Left kidney (tissue), 1 donor: ENCODE measurements at regions not wholly inside any gene's neighbourhood (a gene's known extent, or its start where the extent isn't known, plus 50 kb on each side); places are given as distances from the start of the nearest gene placed in this dataset.

Experiments
- DNase-seq: peaks from one replicate; pipeline ENCODE4 v3.0.0-alpha.2; 2013

DNA sequence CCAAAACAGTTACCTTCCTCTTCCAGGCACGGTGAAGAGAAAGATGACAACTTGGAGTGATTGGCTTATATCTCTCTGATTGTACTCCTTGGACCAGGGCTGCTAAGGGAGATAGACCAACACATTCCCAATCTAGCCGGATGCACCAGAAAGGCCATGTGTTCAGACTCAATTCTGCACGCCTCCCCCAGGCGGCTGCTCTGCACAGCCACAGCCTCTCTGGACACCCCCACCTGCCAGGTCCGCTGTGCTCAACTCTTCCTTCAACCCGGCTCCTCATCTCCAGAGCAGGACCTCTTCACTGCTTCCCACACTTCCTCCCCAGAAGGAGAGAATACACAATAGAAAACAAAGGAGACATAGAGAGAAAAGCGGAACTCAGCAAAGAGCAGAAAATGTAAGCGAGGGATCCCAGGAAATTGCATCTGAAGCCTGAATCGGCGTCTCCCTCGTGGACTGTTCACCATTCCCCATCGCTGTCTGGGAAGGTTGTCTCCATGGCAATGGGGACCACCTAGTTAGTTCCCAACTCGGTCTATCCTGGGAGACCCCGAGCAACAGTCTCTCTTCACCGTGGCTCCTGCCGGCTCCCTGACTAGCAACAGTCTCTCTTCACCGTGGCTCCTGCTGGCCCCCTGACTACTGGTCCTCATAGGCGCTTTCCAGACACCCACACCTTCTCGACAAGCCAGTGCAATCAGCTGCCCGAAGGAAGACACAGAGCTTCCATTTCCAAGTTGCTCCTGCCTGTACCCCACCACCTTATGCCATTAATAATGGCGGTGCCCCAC, 361.7 kb upstream of the MYT1L start:
- DNase-seq: no peak

GRCh38 chr2:2691419-2691818, 360.3 kb upstream of the MYT1L start:
- no peak for DNase-seq

DNA sequence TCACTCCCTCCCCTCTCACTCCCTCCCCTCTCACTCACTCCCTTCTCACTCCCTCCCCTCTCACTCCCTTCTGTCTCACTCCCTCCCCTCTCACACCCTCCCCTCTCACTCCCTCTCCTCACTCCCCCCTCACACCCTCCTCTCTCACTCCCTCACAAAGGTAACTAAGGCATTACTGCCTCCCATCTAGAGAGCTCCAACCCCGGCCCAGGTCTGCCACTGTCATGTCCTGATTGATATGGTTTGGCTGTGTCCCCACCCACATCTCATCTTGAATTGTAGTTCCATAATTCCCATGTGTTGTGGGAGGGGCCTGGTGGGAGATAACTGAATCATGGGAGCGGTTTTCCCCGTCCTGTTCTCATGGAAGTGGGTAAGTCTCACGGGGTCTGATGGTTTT, 359.9 kb upstream of the MYT1L start:
- no peak for DNase-seq

DNA sequence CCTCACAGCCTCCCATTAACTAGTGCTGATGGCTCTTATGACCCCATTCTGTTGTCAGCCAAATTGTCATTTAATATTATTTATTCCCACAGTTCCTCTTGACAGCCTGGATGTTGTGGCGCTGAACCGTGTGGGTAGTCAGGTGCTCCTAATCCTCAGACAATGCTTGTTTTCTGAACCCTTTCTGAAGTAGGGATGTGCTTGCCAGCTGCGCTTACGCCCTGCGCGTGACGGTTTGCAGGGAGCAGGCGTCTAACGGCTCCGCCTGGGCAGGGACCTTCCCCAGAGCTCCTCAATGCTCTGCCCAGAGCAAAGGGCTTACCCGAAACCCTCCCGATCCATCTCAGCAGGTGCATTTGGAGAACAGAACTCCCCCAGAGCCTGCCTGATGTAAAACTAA, 358.2 kb upstream of the MYT1L start:
- no peak for DNase-seq

DNA sequence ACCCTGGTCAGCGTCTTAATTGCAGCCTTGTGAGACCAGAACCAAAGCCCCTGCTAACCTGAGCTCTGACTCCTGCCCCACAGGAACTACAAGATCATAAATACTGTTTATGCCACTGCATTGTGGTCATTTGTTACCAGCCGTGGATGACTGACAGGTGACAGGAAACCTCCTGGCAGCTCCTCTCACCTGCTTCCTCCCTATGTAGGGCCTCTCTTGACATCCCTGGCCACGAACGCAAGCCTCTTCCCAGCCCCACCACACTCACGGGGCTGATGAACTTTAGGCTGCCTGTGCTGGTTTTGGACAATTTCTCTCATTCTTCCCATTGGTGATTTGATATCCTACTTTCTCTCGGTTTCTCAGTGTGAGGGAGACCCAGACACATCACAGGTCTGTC, 357.2 kb upstream of the MYT1L start:
- DNase-seq: no peak

DNA sequence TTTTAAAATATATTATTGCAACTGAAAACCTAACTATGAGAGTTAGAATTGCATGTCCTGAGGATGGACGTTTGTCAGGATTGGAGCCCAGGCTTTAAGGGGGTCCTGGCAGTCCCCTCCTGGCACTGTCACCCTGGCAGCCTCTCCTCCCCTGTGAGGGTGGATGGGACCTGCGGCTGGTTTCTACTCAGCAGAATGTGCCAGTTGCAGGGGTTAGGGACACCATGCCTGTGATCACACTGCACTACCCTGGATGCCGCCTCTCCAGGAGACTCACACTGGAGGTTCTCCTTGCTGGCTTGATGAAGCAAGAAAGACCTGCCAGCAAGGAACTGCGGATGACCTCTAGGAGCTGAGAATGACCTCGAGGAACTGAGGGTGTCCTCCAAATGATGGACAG, 356.7 kb upstream of the MYT1L start:
- no peak for DNase-seq

- DNase-seq: no peak
These were observed 355.1 kb upstream of the MYT1L start for GRCh38 chr2:2686222-2686621.

GRCh38 chr2:2683606-2684224, 352.6 kb upstream of the MYT1L start:
- DNase-seq: no peak

DNA sequence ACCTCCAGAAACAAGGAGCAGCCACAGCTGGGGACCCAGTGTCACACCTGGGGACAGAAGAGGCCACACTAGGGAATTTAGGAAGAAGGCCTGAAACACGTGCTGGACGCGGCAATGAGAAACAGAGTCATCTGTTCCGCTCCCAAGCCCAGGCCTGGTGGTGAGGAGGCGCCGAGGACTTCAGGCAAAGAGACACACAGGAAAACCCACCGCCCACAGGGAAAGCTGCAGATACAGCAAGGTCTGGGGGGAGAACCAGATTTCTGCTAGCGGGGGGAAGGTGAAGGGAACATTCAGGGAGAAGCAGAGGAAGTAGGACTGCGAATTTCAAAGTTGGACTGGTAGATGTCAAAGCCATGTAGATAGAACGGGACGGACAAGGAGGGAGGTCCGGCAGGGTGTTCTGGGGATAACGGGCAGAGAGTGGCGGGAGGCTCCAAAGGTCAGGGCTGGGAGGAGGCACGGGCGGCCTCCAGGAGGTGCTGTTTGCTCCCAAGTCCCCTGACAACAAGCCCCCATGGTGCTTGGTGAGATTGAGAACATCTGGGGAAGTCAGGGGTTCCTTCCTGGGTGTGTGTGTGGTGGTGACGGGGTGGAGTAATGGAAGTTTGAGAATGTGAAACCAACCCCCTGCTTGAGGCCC, 351.7 kb upstream of the MYT1L start:
- no peak for DNase-seq

GRCh38 chr2:2681711-2682251, 350.7 kb upstream of the MYT1L start:
- no peak for DNase-seq

GRCh38 chr2:2681085-2681484, 350.0 kb upstream of the MYT1L start:
- no peak for DNase-seq

- no peak for DNase-seq
These were observed 343.8 kb upstream of the MYT1L start for GRCh38 chr2:2674831-2675230.

DNA sequence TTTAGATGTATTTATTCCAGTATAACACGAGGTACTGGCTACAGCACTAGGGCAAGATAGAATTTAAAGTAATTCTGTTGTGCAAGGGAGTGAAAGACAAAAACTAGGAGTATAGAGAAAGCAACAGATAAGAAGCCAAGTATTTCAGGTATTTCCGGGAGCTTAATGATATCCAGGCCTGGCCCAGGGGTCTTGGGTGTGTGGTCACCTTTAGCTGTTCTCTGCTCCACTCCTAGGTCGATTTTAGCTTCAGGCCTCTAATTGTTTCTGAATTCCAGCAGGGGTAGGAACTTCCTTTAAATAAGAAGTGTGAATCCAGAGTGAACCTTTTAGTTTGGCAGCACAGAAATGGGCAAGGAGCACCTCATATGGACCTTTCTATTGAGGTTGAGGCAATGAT, 342.3 kb upstream of the MYT1L start:
- no peak for DNase-seq

GRCh38 chr2:2672249-2672648, 341.2 kb upstream of the MYT1L start:
- no peak for DNase-seq

- no peak for DNase-seq
These were observed 340.8 kb upstream of the MYT1L start for GRCh38 chr2:2671826-2672225.

DNA sequence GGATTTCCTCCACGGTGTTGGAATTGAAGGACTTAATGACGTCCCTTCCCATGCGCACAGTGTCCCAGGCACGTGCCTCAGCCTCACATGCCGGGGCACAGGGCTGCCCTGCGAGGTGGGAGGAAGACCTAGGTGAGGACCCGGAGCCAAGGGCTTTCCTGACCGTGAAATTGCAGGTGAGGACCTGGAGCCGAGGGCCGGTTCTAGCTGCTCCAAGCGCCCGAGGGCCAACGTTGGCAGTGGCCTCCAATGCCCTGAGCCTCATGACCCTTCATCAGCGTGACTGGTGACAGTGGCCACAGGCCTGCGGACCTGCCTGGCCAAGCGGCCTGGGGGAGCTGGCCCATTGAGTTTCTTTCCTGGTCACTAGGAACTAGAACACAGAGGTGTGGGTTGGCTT, 338.2 kb upstream of the MYT1L start:
- no peak for DNase-seq

GRCh38 chr2:2668681-2669265, 337.7 kb upstream of the MYT1L start:
- DNase-seq: no peak

- DNase-seq: no peak
These were observed 336.6 kb upstream of the MYT1L start for GRCh38 chr2:2667690-2668089.

GRCh38 chr2:2665834-2666133, 334.7 kb upstream of the MYT1L start:
- DNase-seq: no peak

DNA sequence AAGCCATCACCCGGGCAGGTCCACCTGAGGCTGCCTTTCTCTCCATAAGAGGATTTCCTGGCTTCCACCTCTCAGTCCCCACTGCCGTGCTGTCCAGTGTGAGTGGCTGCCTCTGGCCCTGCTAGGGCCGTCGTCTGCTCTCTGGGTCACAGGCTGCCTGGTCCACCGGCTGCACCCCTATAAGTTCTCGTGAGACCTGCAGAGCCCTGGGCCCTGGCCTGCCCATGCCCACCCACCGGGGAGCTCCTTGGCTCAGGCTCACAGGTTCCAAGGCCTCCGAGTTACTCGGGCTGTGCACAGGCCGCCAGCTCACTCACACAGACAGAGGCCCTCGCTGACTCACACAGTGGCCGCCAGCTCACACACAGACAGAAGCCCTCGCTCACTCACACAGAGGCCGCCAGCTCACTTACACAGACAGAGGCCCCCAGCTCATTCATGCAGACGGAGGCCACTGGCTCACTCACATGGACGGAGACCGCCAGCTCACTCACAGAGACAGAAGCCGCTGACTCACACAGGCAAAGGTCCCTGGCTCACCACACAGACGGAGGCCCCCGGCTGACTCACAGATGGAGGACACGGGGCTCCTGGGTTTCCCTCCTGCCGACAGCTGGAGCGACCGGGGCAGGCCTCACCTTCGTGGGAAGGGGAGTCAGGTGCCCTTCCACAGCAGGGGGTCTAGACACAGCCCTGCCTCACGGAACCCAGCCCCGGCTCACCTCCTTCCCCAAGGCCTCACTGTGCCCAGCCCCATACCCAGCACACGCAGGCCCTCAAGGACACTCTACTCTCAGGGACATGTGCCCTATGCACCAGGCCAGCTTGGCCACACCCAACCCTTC, 334.1 kb upstream of the MYT1L start:
- DNase-seq: no peak

GRCh38 chr2:2663401-2664036, 332.4 kb upstream of the MYT1L start:
- no peak for DNase-seq
